ENCODE measurements at regions not wholly inside any gene's neighbourhood (a gene's known extent, or its start where the extent isn't known, plus 50 kb on each side); places are given as distances from the start of the nearest gene placed in this dataset.

DNA sequence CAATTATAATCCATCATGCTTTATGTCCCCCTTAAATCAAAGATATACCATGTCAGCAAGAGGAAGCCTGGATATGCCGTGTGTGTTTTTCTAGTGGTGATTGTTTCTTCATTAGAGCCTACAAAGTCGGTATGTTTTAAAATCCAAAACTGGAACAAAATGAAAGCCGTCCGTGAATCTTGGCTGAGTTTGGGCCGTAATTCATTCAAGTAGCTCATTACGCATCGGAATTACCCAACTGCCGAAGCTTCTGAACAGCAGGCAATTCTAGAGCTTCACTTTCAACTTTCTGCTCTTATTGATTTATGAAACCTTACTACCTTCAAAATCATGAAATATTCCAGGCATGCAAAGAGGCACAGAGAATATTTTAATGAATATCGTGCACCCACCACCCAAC is 224.7 kb downstream of the AACS start:
- no peak overlapping the region for H3K4me3 ChIP-seq (ENCODE audit: low read length)
- DNase-seq (no peak), ATAC-seq (no peak)
- Mint-ChIP-seq H3K27ac (no peak overlapping the region), H3K27me3 (ENCODE audit: low read depth in 2 of 2) (peaks cover 2 to 21% of the 10 kb centered on the region in 2 donors), H3K4me3 (no peak overlapping the region), H3K9me3 (no peaks in the 10 kb centered on the region), H3K36me3 (no peaks in the 10 kb centered on the region), H3K4me1 (no peaks in the 10 kb centered on the region)
- 86% methylated on average over 9 of the region's 9 CpGs for WGBS (ENCODE audit: insufficient coverage)
- H3K36me3 ChIP-seq (ENCODE audit: control insufficient read depth, insufficient read depth, low read length): no peaks in the 10 kb centered on the region
- no peak overlapping the region for H3K27ac ChIP-seq (ENCODE audit: low read length)
- H3K4me1 ChIP-seq (ENCODE audit: control insufficient read depth, insufficient read depth, low read length): no peaks in the 10 kb centered on the region
- H3K9me3 ChIP-seq (ENCODE audit: control insufficient read depth, insufficient read depth, low read length): no peaks in the 10 kb centered on the region
- intact Hi-C loops (cut with micrococcal nuclease): no loop called here
- H3K27me3 ChIP-seq (ENCODE audit: control insufficient read depth, insufficient read depth, low read length): no peaks in the 10 kb centered on the region
- TF ChIP-seq, protein P1, sequence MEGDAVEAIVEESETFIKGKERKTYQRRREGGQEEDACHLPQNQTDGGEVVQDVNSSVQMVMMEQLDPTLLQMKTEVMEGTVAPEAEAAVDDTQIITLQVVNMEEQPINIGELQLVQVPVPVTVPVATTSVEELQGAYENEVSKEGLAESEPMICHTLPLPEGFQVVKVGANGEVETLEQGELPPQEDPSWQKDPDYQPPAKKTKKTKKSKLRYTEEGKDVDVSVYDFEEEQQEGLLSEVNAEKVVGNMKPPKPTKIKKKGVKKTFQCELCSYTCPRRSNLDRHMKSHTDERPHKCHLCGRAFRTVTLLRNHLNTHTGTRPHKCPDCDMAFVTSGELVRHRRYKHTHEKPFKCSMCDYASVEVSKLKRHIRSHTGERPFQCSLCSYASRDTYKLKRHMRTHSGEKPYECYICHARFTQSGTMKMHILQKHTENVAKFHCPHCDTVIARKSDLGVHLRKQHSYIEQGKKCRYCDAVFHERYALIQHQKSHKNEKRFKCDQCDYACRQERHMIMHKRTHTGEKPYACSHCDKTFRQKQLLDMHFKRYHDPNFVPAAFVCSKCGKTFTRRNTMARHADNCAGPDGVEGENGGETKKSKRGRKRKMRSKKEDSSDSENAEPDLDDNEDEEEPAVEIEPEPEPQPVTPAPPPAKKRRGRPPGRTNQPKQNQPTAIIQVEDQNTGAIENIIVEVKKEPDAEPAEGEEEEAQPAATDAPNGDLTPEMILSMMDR (IDR thresholded peaks at IDR 0.05): no peak

DNA sequence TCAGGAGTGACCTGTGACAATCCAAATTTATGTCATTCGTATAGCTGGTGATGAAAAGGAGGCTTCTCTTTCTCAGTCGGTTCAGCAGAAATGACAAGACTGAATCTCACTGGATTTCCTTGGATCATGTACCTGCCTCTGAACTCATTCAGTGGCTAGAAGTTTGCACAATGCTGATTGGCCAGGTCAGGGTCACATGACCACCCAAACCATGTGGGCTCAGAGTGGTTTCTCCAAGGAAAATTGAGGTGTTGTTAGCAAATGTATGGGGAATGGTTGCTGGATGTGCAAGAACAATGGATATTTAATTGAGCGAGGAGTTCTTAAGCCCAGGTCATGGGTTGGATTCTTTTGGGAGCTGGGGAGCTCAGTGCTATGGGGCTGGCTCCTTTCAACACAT is 227.5 kb downstream of the AACS start:
- Histone ChIP-seq H3K4me3 (ENCODE audit: low read length) (no peak overlapping the region), H3K27me3 (ENCODE audit: control insufficient read depth, insufficient read depth, low read length) (no peaks in the 10 kb centered on the region), H3K9me3 (ENCODE audit: control insufficient read depth, insufficient read depth, low read length) (no peaks in the 10 kb centered on the region), H3K27ac (ENCODE audit: low read length) (no peak overlapping the region), H3K36me3 (ENCODE audit: control insufficient read depth, insufficient read depth, low read length) (no peaks in the 10 kb centered on the region), H3K4me1 (ENCODE audit: control insufficient read depth, insufficient read depth, low read length) (no peaks in the 10 kb centered on the region)
- TF ChIP-seq, protein P1 (IDR thresholded peaks at IDR 0.05): no peak
- no peaks in the 10 kb centered on the region for H3K36me3 Mint-ChIP-seq
- H3K27ac Mint-ChIP-seq: no peak overlapping the region
- ATAC-seq (no peak), DNase-seq (no peak)
- 92% methylated on average over 3 of the region's 3 CpGs for WGBS (ENCODE audit: insufficient coverage)
- intact Hi-C loops (cut with micrococcal nuclease): no loop called here
- no peaks in the 10 kb centered on the region for H3K9me3 Mint-ChIP-seq
- H3K27me3 Mint-ChIP-seq (ENCODE audit: low read depth in 2 of 2): peaks cover 8 to 21% of the 10 kb centered on the region in 2 donors
- no peak overlapping the region for H3K4me3 Mint-ChIP-seq
- H3K4me1 Mint-ChIP-seq: no peaks in the 10 kb centered on the region

DNA sequence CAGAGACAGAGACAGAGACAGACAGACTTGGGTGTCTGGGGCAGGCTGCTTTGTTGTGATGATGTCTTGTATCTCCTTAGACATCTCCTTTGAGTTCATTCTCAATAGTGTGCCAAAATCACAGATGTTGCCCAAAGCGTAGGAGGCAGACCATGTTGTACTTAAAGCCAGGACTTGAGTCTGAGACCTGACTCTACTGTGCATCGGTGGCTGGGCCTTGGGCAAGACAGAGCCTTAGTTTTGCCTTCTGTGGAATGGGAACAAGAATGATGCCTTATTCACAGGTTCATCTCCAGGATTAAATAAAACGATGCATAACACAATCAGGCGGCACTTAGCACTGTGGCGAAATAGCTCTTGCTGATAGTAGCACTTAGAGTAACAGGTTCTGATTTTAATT is 230.3 kb downstream of the AACS start:
- Histone ChIP-seq H3K36me3 (ENCODE audit: control insufficient read depth, insufficient read depth, low read length) (no peaks in the 10 kb centered on the region), H3K4me3 (ENCODE audit: low read length) (no peak overlapping the region), H3K27me3 (ENCODE audit: control insufficient read depth, insufficient read depth, low read length) (no peaks in the 10 kb centered on the region), H3K27ac (ENCODE audit: low read length) (no peak overlapping the region), H3K4me1 (ENCODE audit: control insufficient read depth, insufficient read depth, low read length) (no peaks in the 10 kb centered on the region), H3K9me3 (ENCODE audit: control insufficient read depth, insufficient read depth, low read length) (no peaks in the 10 kb centered on the region)
- no peaks in the 10 kb centered on the region for H3K9me3 Mint-ChIP-seq
- 91% methylated on average over 5 of the region's 5 CpGs for WGBS (ENCODE audit: insufficient coverage)
- no peak for DNase-seq
- H3K27ac Mint-ChIP-seq: no peak overlapping the region
- no peaks in the 10 kb centered on the region for H3K4me1 Mint-ChIP-seq
- TF ChIP-seq, protein P1 (IDR thresholded peaks at IDR 0.05): no peak
- intact Hi-C loops (cut with micrococcal nuclease): no loop called here
- no peaks in the 10 kb centered on the region for H3K36me3 Mint-ChIP-seq
- H3K27me3 Mint-ChIP-seq (ENCODE audit: low read depth in 2 of 2): peaks cover 10 to 18% of the 10 kb centered on the region in 2 donors
- ATAC-seq: no peak
- H3K4me3 Mint-ChIP-seq: no peak overlapping the region

DNA sequence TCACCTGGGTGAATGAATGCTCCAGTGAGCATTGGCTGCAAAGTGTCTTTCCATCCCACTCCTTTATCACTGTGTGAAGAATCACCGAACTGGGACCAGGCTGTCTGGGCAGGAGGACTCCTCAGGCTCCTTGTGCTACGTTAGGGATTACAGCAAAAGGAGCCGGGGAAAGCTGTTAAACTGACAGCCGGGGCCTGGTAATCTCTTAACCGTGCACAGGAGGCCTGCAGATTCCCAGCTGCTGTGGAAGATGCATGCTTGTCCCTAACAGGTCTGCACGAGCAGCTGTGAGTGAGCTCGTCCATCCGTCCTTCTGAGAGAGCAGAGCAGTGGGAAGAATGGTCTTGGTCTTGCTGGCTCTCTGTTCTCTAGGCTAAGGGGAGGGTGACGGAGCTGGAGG is 231.5 kb downstream of the AACS start:
- Mint-ChIP-seq H3K27me3 (ENCODE audit: low read depth in 2 of 2) (peaks cover 10% of the 10 kb centered on the region in 2 donors), H3K27ac (no peak overlapping the region), H3K4me1 (no peaks in the 10 kb centered on the region), H3K4me3 (no peak overlapping the region), H3K9me3 (no peaks in the 10 kb centered on the region), H3K36me3 (no peaks in the 10 kb centered on the region)
- no peaks in the 10 kb centered on the region for H3K4me1 ChIP-seq (ENCODE audit: control insufficient read depth, insufficient read depth, low read length)
- H3K27me3 ChIP-seq (ENCODE audit: control insufficient read depth, insufficient read depth, low read length): no peaks in the 10 kb centered on the region
- H3K9me3 ChIP-seq (ENCODE audit: control insufficient read depth, insufficient read depth, low read length): no peaks in the 10 kb centered on the region
- TF ChIP-seq, protein P1 (IDR thresholded peaks at IDR 0.05): no peak
- no peaks in the 10 kb centered on the region for H3K36me3 ChIP-seq (ENCODE audit: control insufficient read depth, insufficient read depth, low read length)
- H3K27ac ChIP-seq (ENCODE audit: low read length): no peak overlapping the region
- no peak for ATAC-seq
- H3K4me3 ChIP-seq (ENCODE audit: low read length): no peak overlapping the region
- intact Hi-C loops (cut with micrococcal nuclease): no loop called here
- no peak for DNase-seq
- 62% methylated on average over 9 of the region's 9 CpGs for WGBS (ENCODE audit: insufficient coverage)

All from natural killer cell (primary cell).